Ishikawa (cell line): ENCODE measurements at regions not wholly inside any gene's neighbourhood (a gene's known extent, or its start where the extent isn't known, plus 50 kb on each side); places are given as distances from the start of the nearest gene placed in this dataset.

Source experiments
- CEBPB ChIP-seq: IDR thresholded peaks from 2 replicates; pipeline ENCODE4 v1.6.1; 2012
- CREB1 ChIP-seq: IDR thresholded peaks from 2 replicates; pipeline ENCODE4 v1.6.1; 2012; ENCODE audit warnings: low read depth
- EGR1 ChIP-seq: IDR thresholded peaks from 2 replicates; pipeline ENCODE4 v1.6.1; 2012
- EP300 ChIP-seq: IDR thresholded peaks from 2 replicates; pipeline ENCODE4 v1.6.1; 2012; ENCODE audit warnings: borderline replicate concordance
- FOXM1 ChIP-seq: IDR thresholded peaks from 2 replicates; pipeline ENCODE4 v1.6.1; 2012; ENCODE audit warnings: low read depth, borderline replicate concordance
- NFIC ChIP-seq: IDR thresholded peaks from 2 replicates; pipeline ENCODE4 v1.6.1; 2012
- RAD21 ChIP-seq: IDR thresholded peaks from 2 replicates; pipeline ENCODE4 v1.6.1; 2012; ENCODE audit warnings: low read depth
- TAF1 ChIP-seq: IDR thresholded peaks from 2 replicates; pipeline ENCODE4 v1.6.1; 2012; ENCODE audit warnings: low read depth, mild to moderate bottlenecking
- TCF12 ChIP-seq: IDR thresholded peaks from 2 replicates; pipeline ENCODE4 v1.6.1; 2012; ENCODE audit warnings: low read depth
- TEAD4 ChIP-seq: IDR thresholded peaks from 2 replicates; pipeline ENCODE4 v1.6.1; 2012
- YY1 ChIP-seq: IDR thresholded peaks from 2 replicates; pipeline ENCODE4 v1.6.1; 2012; ENCODE audit warnings: low read depth
- ZBTB7A ChIP-seq: IDR thresholded peaks from 2 replicates; pipeline ENCODE4 v1.6.1; 2012; ENCODE audit warnings: low read depth
- TF ChIP-seq, protein P1 (sequence below): IDR thresholded peaks from 2 replicates; pipeline ENCODE4 v1.6.1; 2012
- TF ChIP-seq, protein P2 (sequence below): IDR thresholded peaks from 2 replicates; pipeline ENCODE4 v1.6.1; 2012; ENCODE audit warnings: low read depth, mild to moderate bottlenecking
- TF ChIP-seq, protein P3 (sequence below): IDR thresholded peaks from 2 replicates; pipeline ENCODE4 v1.6.1; 2012

DNA sequence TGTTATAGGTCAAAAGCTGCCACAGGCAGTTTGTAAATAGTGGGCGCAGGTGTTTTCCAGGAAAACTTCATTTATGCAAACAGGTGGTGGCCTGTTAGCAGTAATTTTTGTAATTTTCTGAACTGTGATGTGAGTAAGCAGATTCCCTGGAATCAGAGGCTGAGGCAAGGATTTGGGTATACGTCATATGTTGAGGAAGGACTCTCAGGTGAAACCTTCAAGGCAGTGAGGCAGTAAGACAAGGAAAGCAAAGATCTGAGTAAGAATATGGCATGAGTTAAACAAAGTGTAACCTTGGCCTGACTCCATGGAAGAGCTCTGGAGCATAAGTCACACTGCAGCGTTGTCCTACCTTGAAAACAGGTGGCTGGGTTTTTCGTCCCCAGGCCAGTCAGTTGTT is 291.1 kb upstream of the BTBD3 start:
- TF ChIP-seq NFIC (no peak), EP300 (no peak), FOXM1 (no peak), TCF12 (no peak), YY1 (no peak)
- TF ChIP-seq, protein P1, sequence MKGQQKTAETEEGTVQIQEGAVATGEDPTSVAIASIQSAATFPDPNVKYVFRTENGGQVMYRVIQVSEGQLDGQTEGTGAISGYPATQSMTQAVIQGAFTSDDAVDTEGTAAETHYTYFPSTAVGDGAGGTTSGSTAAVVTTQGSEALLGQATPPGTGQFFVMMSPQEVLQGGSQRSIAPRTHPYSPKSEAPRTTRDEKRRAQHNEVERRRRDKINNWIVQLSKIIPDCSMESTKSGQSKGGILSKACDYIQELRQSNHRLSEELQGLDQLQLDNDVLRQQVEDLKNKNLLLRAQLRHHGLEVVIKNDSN = no peak
- TF ChIP-seq, protein P2, sequence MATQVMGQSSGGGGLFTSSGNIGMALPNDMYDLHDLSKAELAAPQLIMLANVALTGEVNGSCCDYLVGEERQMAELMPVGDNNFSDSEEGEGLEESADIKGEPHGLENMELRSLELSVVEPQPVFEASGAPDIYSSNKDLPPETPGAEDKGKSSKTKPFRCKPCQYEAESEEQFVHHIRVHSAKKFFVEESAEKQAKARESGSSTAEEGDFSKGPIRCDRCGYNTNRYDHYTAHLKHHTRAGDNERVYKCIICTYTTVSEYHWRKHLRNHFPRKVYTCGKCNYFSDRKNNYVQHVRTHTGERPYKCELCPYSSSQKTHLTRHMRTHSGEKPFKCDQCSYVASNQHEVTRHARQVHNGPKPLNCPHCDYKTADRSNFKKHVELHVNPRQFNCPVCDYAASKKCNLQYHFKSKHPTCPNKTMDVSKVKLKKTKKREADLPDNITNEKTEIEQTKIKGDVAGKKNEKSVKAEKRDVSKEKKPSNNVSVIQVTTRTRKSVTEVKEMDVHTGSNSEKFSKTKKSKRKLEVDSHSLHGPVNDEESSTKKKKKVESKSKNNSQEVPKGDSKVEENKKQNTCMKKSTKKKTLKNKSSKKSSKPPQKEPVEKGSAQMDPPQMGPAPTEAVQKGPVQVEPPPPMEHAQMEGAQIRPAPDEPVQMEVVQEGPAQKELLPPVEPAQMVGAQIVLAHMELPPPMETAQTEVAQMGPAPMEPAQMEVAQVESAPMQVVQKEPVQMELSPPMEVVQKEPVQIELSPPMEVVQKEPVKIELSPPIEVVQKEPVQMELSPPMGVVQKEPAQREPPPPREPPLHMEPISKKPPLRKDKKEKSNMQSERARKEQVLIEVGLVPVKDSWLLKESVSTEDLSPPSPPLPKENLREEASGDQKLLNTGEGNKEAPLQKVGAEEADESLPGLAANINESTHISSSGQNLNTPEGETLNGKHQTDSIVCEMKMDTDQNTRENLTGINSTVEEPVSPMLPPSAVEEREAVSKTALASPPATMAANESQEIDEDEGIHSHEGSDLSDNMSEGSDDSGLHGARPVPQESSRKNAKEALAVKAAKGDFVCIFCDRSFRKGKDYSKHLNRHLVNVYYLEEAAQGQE = no peak

DNA sequence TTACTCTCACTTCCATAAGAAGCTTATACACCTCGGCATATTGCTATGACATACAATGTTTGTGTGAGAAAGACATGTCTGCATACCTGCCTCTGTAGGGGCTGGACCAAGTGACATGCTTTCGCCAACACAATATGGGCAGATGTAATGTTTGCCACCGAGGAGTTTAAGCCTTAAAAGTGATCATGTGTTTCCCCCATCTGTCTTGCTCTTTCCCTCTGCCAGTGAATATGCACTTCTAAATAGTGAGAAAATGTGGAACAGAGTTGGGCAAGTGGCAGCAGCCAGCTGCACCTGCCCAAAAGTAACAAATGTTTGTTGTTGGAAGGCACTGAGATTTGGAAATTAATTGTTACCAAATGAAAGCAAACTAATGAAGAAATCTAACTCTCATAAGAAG is 274.8 kb upstream of the BTBD3 start:
- TF ChIP-seq TEAD4 (no peak), NFIC (no peak), RAD21 (no peak), TCF12 (no peak), EP300 (no peak), ZBTB7A (no peak), FOXM1 (no peak), TAF1 (no peak), CEBPB (no peak), CREB1 (no peak), YY1 (no peak), EGR1 (no peak)
- TF ChIP-seq, protein P3, sequence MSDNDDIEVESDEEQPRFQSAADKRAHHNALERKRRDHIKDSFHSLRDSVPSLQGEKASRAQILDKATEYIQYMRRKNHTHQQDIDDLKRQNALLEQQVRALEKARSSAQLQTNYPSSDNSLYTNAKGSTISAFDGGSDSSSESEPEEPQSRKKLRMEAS = no peak
- TF ChIP-seq, protein P2 = no peak
- TF ChIP-seq, protein P1 = no peak

DNA sequence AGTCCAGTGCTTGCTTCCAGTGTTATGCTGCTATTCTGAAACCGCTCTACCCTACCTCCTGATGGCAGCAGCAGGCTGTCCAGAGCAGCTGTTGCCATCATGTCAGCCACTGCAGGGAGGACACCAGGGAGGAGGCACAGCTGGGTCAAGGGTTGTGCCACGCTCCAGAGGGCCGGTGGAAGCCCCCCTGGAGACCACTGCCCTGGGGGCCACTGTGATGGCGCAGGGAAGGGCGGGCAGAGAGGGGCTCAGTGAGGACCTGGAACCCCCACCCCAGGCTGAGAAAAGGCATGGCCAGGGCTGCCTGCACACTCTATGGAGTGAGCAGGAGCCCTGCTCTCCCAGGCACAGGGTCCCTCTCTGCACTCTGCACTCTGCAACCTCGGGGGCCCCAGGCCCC is 271.3 kb upstream of the BTBD3 start:
- TF ChIP-seq EP300 (no peak), FOXM1 (no peak), RAD21 (peak; percentile 24; the same call in 1 of the 2 replicates)

DNA sequence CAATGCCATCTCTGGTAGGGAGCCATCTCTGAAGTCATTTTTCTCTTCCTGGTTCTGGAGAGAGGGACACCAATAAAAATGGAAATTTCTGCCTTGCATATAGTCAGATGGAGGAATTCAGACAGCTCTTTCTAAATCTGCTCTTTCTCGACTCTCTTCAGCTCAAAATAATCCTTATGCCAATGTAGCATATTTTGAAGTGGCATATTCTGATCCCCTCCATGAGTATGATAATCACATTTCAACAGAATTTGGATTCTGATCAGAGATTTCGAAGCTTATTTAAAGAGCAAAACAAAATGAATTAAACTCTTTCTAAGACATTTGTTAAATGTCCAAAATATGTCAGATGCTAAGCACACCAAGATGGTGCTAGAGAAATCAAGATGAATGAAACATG is 267.1 kb upstream of the BTBD3 start:
- TF ChIP-seq TAF1 (no peak), EP300 (no peak), TCF12 (no peak), NFIC (no peak), ZBTB7A (no peak), YY1 (no peak)

DNA sequence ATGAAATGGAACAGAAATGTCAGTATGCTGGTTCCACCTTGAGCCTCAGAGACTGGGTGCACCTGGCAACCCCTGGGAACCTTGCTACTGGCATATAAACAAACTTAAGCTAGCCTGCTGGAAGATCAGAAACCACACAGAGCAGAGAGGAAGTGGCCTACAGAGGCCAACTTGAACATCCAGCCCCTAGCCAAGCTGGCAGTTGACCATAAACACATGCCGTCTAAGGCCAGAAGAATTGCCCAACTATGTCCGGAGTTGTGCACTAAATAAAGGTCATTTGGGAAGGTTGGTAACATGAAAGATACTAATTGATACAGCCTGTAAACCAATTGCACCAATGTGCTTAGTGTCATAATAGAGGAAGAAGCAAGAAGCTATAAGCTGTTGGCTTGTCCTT is 266.6 kb upstream of the BTBD3 start:
- TF ChIP-seq, protein P1 = no peak
- TF ChIP-seq ZBTB7A (no peak), TEAD4 (no peak), CREB1 (no peak), TCF12 (no peak), RAD21 (no peak), YY1 (no peak), CEBPB (no peak), EGR1 (no peak)

DNA sequence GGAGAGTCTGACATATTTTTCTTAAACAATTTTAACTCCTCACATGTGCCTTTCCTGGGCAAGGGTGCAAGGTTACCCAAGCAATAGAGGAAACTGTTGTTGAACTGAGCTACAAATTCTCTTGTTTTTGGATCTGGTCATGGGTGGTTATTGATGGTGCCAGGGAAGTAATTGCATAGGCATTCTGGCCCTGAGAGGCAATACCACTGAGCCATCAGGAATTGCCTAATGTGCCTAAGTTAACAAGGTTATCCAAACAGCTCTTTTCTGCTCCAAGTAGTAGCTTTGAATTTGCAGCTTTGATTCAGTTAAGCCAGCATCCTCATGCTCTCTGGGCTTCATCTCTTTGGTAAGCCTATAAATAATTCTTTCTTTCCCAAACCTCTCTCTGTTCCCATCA is 266.0 kb upstream of the BTBD3 start:
- TF ChIP-seq EGR1 = no peak

DNA sequence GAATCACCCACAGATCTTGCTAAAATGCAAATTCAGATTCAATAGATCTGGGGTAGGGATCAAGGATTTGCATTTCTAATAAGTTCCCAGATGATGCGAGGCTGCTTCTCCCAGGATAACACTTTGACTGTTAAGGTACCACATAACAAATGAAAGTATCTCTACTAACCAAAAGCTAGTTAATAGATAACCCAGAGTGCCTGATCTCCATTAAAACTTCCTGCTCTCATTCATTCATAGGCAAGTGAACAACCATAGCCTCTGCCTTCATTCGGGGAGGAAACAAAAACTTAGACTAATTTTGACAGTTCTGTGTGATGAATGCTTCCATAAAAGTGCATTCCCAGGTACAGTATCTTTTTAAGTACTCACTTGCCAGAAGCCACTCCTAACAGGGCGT is 265.6 kb upstream of the BTBD3 start:
- no peak for TF ChIP-seq CEBPB
- TF ChIP-seq RAD21 = no peak
- TF ChIP-seq TAF1 = no peak
- TF ChIP-seq TEAD4 = no peak
- TF ChIP-seq CREB1 = no peak
- TF ChIP-seq, protein P1 = no peak
- TF ChIP-seq EP300 = no peak
- TF ChIP-seq EGR1 = no peak
- TF ChIP-seq TCF12 = no peak
- TF ChIP-seq, protein P3 = no peak
- TF ChIP-seq, protein P2 = no peak
- no peak for TF ChIP-seq YY1
- no peak for TF ChIP-seq ZBTB7A
- TF ChIP-seq NFIC = no peak
